Neural cell (in vitro differentiated cells): ENCODE measurements at regions not wholly inside any gene's neighbourhood (a gene's known extent, or its start where the extent isn't known, plus 50 kb on each side); places are given as distances from the start of the nearest gene placed in this dataset.

ENCODE experiments used
- H2AFZ ChIP-seq: fragments of 200-600, 300-800 bp; sonication (generic), shearing (Covaris generic); 2 replicates; pipeline ENCODE4 v1.6.0; 2014; ENCODE audit warnings: low read depth, mild to moderate bottlenecking, antibody characterized with exemption, low read length, moderate library complexity
- H3F3A ChIP-seq: fragments of 200-600 bp; shearing (Covaris generic); 2 replicates; pipeline ENCODE4 v1.6.1; 2016; ENCODE audit warnings: mild to moderate bottlenecking, moderate library complexity, mixed read lengths, antibody characterized with exemption, low read length; ENCODE audit not compliant: insufficient read depth, poor library complexity, severe bottlenecking
- H3K27ac ChIP-seq: fragments of 200-600, 300-800 bp; sonication (generic), shearing (Covaris generic); 2 replicates; pipeline ENCODE4 v1.5.1; 2014; ENCODE audit warnings: mild to moderate bottlenecking, low read length, moderate library complexity
- H3K27me3 ChIP-seq: fragments of 300-800, 200-600 bp; sonication (generic), shearing (Covaris generic); 2 replicates; pipeline ENCODE4 v1.6.0; 2014; ENCODE audit warnings: mild to moderate bottlenecking, low read depth, low read length, moderate library complexity; ENCODE audit not compliant: insufficient read depth
- H3K36me3 ChIP-seq: fragments of 300-800, 200-600 bp; sonication (generic), shearing (Covaris generic); 2 replicates; pipeline ENCODE4 v1.5.1; 2014; ENCODE audit warnings: mild to moderate bottlenecking, antibody characterized with exemption, low read length, moderate library complexity; ENCODE audit not compliant: insufficient read depth
- H3K4me2 ChIP-seq: fragments of 300-800, 200-600 bp; sonication (generic), shearing (Covaris generic); 2 replicates; pipeline ENCODE4 v1.6.0; 2014; ENCODE audit warnings: mild to moderate bottlenecking, low read length
- H3K4me3 ChIP-seq: fragments of 300-800, 200-600 bp; sonication (generic), shearing (Covaris generic); 2 replicates; pipeline ENCODE4 v1.5.1; 2014; ENCODE audit warnings: mild to moderate bottlenecking, low read length, moderate library complexity
- H3K79me2 ChIP-seq: fragments of 200-600 bp; shearing (Covaris generic); replicated peaks from 2 replicates; pipeline ENCODE4 v1.6.0; 2014; ENCODE audit warnings: mild to moderate bottlenecking, low read length, moderate library complexity; ENCODE audit not compliant: insufficient read depth
- H3K9ac ChIP-seq: fragments of 300-800, 200-600 bp; sonication (generic), shearing (Covaris generic); 2 replicates; pipeline ENCODE4 v1.6.1; 2016; ENCODE audit warnings: mild to moderate bottlenecking, low read length, mixed read lengths
- H3K9me2 ChIP-seq: fragments of 200-600 bp; shearing (Covaris generic); 2 replicates; pipeline ENCODE4 v1.6.1; 2016; ENCODE audit warnings: mild to moderate bottlenecking, low read length, mixed read lengths; ENCODE audit not compliant: insufficient read depth
- H3K9me3 ChIP-seq: fragments of 200-600, 300-800 bp; sonication (generic), shearing (Covaris generic); 2 replicates; pipeline ENCODE4 v1.6.1; 2016; ENCODE audit warnings: mild to moderate bottlenecking, mixed run types, low read length, moderate library complexity, mixed read lengths
- H4K20me1 ChIP-seq: fragments of 200-600 bp; shearing (Covaris generic); 2 replicates; pipeline ENCODE4 v1.6.1; 2016; ENCODE audit warnings: mild to moderate bottlenecking, mixed run types; ENCODE audit not compliant: insufficient read depth
- EP300 ChIP-seq: fragments of 450-650 bp; conservative IDR thresholded peaks from 2 replicates; pipeline ENCODE4 v1.6.1; 2014; ENCODE audit warnings: antibody characterized with exemption, mild to moderate bottlenecking, moderate library complexity; ENCODE audit not compliant: poor library complexity, severe bottlenecking
- EZH2 ChIP-seq: fragments of 200-600, 300-800 bp; shearing (Covaris generic), sonication (generic); IDR thresholded peaks from 2 replicates; pipeline ENCODE4 v1.6.1; 2014; ENCODE audit warnings: antibody characterized with exemption, low read length, borderline replicate concordance, mild to moderate bottlenecking; ENCODE audit not compliant: insufficient read depth, poor library complexity, severe bottlenecking
- MXI1 ChIP-seq: fragments of 450-650 bp; conservative IDR thresholded peaks from 2 replicates; pipeline ENCODE4 v1.6.1; 2014; ENCODE audit warnings: antibody characterized with exemption, mild to moderate bottlenecking; ENCODE audit not compliant: poor library complexity, severe bottlenecking
- POLR2AphosphoS5 ChIP-seq: IDR thresholded peaks from 2 replicates; pipeline ENCODE4 v1.6.1; 2012
- RAD21 ChIP-seq: fragments of 450-650 bp; conservative IDR thresholded peaks from 2 replicates; pipeline ENCODE4 v1.6.1; 2014; ENCODE audit warnings: antibody characterized with exemption, mild to moderate bottlenecking, moderate library complexity
- SMC3 ChIP-seq: fragments of 450-650 bp; conservative IDR thresholded peaks from 2 replicates; pipeline ENCODE4 v1.6.1; 2014; ENCODE audit warnings: antibody characterized with exemption, mild to moderate bottlenecking, moderate library complexity; ENCODE audit not compliant: poor library complexity
- TAF1 ChIP-seq: IDR thresholded peaks from 2 replicates; pipeline ENCODE4 v1.6.1; 2012; ENCODE audit warnings: low read depth
- TF ChIP-seq, protein P1 (sequence below): IDR thresholded peaks from 2 replicates; pipeline ENCODE4 v1.6.1; 2012; ENCODE audit warnings: borderline replicate concordance
- TF ChIP-seq, protein P2 (sequence below): fragments of 450-650 bp; IDR thresholded peaks from 2 replicates; pipeline ENCODE4 v1.5.1; 2014; ENCODE audit warnings: antibody characterized with exemption, mild to moderate bottlenecking, moderate library complexity; ENCODE audit not compliant: poor library complexity, severe bottlenecking

DNA sequence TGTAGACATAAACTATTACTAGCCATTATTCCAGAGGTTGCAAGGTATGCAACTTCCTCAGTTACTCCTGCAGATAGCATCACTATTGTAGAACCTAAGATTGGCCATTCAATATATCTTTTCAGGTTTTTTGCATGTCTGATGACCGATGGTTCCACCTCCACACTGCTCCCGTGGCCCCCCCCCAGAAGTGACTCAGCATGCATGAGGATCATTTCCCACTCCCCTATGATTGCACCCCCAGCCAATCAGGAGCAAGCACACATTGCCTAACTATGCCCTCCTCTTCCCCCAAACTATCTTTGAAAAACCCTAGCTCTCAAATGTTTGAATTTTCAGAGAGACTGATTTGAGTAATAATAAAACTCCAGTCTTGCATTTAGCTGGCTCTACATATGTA is 601.4 kb upstream of the TLE4 start:
- no peak overlapping the region for H2AFZ ChIP-seq
- peak overlapping the region; percentile 87 for H3K27ac ChIP-seq
- H3K9ac ChIP-seq = no peak overlapping the region
- no peaks in the 10 kb centered on the region for H4K20me1 ChIP-seq
- H3K9me2 ChIP-seq = no peaks in the 10 kb centered on the region
- TF ChIP-seq EP300 = no peak
- TF ChIP-seq TAF1 = no peak
- TF ChIP-seq, protein P1, sequence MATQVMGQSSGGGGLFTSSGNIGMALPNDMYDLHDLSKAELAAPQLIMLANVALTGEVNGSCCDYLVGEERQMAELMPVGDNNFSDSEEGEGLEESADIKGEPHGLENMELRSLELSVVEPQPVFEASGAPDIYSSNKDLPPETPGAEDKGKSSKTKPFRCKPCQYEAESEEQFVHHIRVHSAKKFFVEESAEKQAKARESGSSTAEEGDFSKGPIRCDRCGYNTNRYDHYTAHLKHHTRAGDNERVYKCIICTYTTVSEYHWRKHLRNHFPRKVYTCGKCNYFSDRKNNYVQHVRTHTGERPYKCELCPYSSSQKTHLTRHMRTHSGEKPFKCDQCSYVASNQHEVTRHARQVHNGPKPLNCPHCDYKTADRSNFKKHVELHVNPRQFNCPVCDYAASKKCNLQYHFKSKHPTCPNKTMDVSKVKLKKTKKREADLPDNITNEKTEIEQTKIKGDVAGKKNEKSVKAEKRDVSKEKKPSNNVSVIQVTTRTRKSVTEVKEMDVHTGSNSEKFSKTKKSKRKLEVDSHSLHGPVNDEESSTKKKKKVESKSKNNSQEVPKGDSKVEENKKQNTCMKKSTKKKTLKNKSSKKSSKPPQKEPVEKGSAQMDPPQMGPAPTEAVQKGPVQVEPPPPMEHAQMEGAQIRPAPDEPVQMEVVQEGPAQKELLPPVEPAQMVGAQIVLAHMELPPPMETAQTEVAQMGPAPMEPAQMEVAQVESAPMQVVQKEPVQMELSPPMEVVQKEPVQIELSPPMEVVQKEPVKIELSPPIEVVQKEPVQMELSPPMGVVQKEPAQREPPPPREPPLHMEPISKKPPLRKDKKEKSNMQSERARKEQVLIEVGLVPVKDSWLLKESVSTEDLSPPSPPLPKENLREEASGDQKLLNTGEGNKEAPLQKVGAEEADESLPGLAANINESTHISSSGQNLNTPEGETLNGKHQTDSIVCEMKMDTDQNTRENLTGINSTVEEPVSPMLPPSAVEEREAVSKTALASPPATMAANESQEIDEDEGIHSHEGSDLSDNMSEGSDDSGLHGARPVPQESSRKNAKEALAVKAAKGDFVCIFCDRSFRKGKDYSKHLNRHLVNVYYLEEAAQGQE = no peak
- no peak for TF ChIP-seq SMC3
- no peak for TF ChIP-seq MXI1
- TF ChIP-seq, protein P2, sequence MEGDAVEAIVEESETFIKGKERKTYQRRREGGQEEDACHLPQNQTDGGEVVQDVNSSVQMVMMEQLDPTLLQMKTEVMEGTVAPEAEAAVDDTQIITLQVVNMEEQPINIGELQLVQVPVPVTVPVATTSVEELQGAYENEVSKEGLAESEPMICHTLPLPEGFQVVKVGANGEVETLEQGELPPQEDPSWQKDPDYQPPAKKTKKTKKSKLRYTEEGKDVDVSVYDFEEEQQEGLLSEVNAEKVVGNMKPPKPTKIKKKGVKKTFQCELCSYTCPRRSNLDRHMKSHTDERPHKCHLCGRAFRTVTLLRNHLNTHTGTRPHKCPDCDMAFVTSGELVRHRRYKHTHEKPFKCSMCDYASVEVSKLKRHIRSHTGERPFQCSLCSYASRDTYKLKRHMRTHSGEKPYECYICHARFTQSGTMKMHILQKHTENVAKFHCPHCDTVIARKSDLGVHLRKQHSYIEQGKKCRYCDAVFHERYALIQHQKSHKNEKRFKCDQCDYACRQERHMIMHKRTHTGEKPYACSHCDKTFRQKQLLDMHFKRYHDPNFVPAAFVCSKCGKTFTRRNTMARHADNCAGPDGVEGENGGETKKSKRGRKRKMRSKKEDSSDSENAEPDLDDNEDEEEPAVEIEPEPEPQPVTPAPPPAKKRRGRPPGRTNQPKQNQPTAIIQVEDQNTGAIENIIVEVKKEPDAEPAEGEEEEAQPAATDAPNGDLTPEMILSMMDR = no peak
- TF ChIP-seq EZH2 = no peak
- no peak for TF ChIP-seq POLR2AphosphoS5
- TF ChIP-seq RAD21 = no peak
- H3K9me3 ChIP-seq = no peaks in the 10 kb centered on the region
- H3F3A ChIP-seq = peaks cover 10% of the 10 kb centered on the region
- no peak overlapping the region for H3K4me3 ChIP-seq
- no peaks in the 10 kb centered on the region for H3K36me3 ChIP-seq
- no peaks in the 10 kb centered on the region for H3K79me2 ChIP-seq
- no peaks in the 10 kb centered on the region for H3K27me3 ChIP-seq
- H3K4me2 ChIP-seq = no peak overlapping the region

DNA sequence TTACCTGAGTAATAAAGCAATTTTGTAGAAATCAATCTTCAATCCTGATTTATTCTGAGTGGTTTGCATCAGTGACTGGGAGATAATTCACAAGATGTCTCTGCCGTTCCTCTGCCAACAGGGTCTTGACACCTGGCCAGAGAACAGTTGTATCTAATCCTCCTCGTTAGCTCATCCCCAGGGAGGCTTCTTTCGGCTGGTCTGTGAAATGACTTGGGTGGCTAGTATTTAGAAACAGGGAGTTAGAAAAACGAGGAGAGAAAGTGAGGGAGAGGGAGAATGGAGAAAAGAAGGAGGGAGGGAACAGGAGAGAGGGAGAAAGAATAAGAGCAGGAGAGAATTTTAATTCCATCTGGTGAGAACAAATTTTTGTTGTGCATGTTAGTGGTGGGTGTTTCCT is 600.2 kb upstream of the TLE4 start:
- Histone ChIP-seq H3K9me3 (no peaks in the 10 kb centered on the region), H3K9ac (peak overlapping the region; percentile 45), H3K4me3 (peak overlapping the region; percentile 14), H3K27me3 (no peaks in the 10 kb centered on the region), H3K9me2 (no peaks in the 10 kb centered on the region), H3K27ac (peak overlapping the region; percentile 87), H3K36me3 (no peaks in the 10 kb centered on the region), H3F3A (peaks cover 10% of the 10 kb centered on the region), H3K79me2 (no peaks in the 10 kb centered on the region), H3K4me2 (no peak overlapping the region), H2AFZ (no peak overlapping the region), H4K20me1 (no peaks in the 10 kb centered on the region)
- no peak for TF ChIP-seq TAF1
- TF ChIP-seq, protein P1 = no peak
- TF ChIP-seq MXI1 = no peak
- TF ChIP-seq SMC3 = no peak
- no peak for TF ChIP-seq EZH2
- no peak for TF ChIP-seq RAD21
- TF ChIP-seq, protein P2 = no peak
- TF ChIP-seq POLR2AphosphoS5 = no peak
- TF ChIP-seq EP300 = no peak
